ENCODE measurements at regions not wholly inside any gene's neighbourhood (a gene's known extent, or its start where the extent isn't known, plus 50 kb on each side); places are given as distances from the start of the nearest gene placed in this dataset.

- ATAC-seq (no peak), DNase-seq (no peak)
- intact Hi-C loops (cut with DNase I, micrococcal nuclease): no loop called here
Measured at GRCh38 chr1:95701450-95702173, 467.6 kb downstream of the RWDD3 start.

DNA sequence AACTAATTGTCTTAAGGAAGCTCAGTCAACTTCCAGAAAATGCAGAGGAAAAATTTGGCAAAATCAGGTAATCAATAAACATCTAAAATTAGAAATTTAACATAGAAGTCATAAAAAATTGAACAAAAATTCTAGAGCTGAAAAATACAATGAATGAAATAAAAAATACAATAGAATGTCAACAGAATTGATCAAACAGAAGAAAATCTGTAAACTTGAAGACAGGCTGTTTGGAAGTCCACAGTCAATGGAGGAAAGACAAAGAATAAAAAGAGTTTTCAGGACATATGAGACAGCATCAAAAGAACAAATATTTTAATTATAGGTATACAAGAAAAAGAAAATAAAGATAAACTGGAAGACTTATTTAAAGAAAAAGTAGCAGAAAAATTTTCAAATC is 469.0 kb downstream of the RWDD3 start:
- intact Hi-C loops (cut with DNase I, micrococcal nuclease): no loop called here
- DNase-seq: no peak
- no peak for ATAC-seq

- ATAC-seq (no peak), DNase-seq (no peak)
- intact Hi-C loops (cut with DNase I, micrococcal nuclease): no loop called here
Measured at GRCh38 chr1:95716097-95716496, 482.1 kb downstream of the RWDD3 start.

- DNase-seq (no peak), ATAC-seq (no peak)
- intact Hi-C loops (cut with DNase I, micrococcal nuclease): no loop called here
Measured at GRCh38 chr1:95716550-95716949, 482.5 kb downstream of the RWDD3 start.

DNA sequence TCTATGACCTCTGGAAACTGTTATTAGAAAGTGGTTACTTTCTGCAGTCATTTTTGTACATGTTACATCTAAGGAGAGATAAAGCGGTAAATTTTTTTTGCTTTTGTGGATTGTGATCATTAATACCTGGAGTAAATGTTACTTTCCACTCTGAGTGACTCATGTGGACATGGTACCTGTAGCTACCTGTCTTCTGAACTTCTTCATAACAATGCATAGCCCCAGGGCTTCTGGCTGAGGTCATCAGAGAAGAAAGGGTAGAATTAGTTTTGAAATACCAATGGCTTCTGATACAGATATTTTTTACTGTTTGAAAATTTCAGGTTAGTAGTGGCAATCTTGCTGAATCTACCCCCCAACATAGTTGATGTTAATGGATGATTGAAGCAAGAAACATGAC is 489.3 kb downstream of the RWDD3 start:
- intact Hi-C loops (cut with DNase I, micrococcal nuclease): no loop called here
- no peak for DNase-seq
- no peak for ATAC-seq

DNA sequence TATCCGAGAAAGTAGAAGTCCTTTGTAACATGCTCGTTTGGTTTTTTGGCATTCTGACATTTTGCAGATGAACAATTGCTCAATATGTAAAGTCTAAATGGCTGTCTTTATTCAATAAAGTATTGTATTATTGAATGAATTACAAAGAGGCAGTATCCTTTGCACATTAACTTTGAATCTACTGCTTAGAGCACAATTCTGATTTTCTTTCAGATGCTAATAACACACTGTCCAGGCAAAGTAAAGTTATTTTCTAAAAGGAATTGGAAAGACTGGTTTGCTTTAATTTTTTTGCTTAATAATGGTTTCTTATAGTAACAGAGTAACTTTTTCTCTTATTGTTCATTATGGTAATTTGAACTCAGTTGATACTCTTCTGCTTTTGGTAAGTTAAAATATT is 494.8 kb downstream of the RWDD3 start:
- intact Hi-C loops (cut with DNase I, micrococcal nuclease): no loop called here

DNA sequence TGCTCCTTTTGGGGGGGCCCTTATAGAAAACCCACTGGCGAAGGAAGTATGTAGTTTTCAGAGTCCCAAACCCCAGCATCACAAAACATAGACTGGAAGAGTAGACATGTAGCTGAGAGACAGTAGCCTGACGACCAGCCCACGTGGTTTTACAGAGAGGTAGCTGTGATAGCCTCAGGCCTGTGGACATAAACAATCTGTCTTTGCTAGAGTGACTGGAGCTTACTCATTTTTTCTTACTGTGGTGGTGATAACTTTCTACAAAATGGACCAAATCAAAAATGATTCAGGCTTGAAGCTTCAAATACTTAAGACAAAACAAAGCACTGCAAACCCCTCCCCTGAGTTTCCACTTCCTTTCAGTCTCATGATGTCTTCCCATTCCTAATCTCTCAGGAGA is 497.0 kb downstream of the RWDD3 start:
- no peak for DNase-seq
- no peak for ATAC-seq
- intact Hi-C loops (cut with DNase I, micrococcal nuclease): no loop called here

More for the DNA sequence above, 494.8 kb downstream of the RWDD3 start:
- ATAC-seq (no peak), DNase-seq (no peak)

DNA sequence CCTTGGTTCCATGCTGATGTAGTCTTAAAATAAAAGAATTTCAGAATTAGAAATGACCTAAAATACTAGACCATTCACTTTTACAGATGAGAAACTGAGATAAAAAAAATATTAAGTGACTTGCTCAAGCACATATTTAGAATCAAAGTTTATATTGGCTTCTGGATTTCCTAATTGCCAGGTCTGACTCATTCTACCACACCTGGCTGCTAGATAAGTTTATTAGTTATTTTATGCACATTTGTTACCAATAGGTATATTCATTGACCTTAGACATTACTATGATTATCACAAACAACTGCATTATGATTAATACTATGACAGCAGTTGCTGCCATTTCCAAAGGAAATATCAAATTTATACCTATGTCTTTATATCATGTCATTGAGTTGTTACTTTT is 497.5 kb downstream of the RWDD3 start:
- DNase-seq (no peak), ATAC-seq (no peak)
- intact Hi-C loops (cut with DNase I, micrococcal nuclease): no loop called here

DNA sequence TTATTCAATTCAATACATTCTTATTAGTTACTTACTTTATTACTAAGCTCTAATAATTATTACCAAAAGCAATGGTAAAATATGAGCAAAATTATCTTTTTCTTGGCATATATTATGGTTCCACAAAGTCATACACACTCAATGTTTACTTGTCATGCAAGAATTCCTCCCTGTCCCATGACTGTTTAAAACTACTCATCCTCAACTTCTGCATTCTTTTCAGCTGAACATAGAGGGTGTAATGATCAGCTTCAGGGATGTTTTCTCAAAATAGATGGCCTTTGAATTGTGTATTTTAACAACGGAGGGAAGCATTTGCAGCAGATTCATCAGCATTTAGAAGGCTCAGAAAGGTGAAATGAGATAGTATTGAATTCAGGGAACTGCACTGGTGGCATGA is 499.0 kb downstream of the RWDD3 start:
- intact Hi-C loops (cut with DNase I, micrococcal nuclease): no loop called here
- DNase-seq (no peak), ATAC-seq (no peak)

GRCh38 chr1:95733671-95734070 is 499.7 kb downstream of the RWDD3 start:
- DNase-seq (no peak), ATAC-seq (no peak)
- intact Hi-C loops (cut with DNase I, micrococcal nuclease): no loop called here

DNA sequence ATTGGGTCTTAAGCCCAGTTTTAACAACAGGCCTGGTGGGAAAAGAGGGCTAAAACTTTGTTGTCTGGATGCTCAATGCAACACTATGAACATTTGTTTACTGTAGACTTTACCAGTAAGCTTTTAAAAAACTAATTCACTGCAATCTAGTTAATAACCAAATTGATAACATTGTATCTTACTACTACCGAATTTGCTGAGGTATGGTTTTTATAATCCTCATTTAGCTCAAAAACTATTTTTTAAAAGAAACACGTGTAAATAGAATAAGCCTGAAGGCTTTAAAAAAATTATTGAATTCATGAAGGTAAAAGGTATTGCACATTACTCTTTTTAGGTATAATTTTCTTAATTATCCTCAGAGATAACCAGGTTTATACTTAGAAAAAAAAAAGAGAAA is 500.6 kb downstream of the RWDD3 start:
- ATAC-seq (no peak), DNase-seq (no peak)
- intact Hi-C loops (cut with DNase I, micrococcal nuclease): no loop called here

DNA sequence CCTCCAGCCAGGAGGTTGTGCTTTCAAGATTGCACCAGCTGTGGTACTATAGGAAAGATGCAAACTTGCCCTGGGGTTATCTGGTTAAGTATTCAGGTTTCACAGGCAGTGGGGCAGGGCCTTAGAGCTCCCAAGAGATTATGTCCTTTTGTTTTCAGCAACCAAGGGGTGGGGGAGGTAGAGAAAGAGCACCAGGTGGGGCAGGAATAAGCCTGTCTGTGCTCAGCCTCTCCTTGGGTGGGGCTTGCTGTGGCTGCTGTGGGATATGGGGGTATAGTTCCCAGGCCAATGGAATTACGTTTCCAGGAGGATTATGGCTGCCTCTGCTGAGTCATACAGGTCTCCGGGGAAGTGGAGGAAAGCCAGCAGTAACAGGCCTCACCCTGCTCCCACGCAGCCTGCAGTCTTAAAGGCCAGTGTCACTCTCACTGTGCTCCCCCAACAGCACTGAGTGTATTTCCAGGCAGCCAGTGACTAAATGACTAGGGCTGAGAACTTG is 508.6 kb downstream of the RWDD3 start:
- DNase-seq (no peak), ATAC-seq (no peak)
- intact Hi-C loops (cut with DNase I, micrococcal nuclease): no loop called here

- intact Hi-C loops (cut with DNase I, micrococcal nuclease): no loop called here
- ATAC-seq (no peak), DNase-seq (no peak)
Measured at GRCh38 chr1:95744731-95745130, 510.7 kb downstream of the RWDD3 start.

DNA sequence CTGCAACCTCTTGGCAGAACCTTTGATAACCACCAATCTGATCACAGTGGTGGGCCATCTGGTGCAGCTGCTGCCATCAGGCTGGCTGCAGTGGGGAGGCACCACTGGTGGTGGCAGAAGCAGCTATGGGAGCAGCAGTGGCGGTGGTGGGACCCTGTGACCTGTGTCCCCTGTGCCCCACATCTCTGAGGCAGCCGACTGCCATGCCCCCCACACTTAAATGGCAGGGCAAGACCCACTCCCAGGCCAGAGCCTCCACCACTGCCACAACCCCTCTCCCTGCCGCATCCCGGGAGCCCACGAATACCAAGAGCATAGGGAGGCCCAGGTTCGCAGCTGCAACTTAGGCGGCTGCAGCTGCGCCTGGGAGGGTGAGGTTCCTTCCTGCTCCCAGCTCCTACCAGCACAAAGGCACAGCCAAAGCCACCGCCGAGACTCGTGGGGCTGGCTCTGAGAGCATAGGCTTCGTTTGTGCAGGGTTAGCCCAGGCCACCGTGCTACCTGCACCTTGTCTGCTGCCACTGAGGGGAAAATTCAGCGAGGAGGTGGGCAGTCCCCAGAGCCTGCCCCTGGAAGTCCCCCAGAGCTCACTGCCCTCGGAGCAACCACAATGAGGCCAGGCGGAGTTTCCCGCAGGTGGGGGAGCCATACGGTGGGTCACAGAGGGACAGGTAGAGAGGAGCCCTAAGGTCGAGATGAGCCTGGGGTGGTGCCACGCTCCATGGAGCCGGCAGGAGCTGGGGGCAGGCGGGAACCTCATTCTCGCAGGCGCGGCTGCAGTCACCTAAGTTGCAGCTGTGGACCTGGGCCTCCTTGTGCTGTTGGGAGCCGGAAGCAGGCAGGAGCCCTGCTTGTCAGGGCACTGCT is 518.7 kb downstream of the RWDD3 start:
- DNase-seq: no peak
- intact Hi-C loops (cut with DNase I, micrococcal nuclease): no loop called here
- ATAC-seq: no peak

DNA sequence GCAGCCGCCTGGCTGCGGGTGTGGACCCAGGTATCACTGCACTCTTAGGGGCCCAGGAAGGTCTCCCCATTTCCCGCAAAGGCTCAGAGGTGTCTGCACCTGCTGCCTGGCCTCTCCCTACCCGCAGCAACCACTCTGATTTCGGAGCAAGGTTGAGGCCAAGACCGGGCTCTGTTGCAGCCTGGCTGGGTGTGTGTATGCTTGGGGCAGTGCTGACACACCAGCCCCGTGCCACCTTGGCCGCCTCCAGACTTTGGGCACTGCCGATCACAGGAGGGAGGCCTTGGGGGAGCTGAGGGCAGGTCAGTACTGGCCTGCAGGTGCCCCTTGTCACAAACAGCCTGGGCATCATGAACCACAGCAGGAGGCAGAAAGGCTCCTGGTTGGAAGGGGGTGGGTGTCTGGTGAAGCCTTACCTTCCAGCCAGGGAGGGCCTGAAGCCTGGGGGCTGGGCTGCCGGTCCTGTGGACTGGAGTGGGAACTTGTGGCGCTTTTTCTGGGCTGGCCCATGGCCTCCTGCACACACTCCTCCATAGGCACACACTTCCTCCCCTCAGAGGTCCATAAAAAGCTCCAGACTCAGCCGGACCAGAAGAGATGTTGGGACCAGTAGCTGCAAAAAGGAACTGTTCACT is 519.5 kb downstream of the RWDD3 start:
- DNase-seq: no peak
- no peak for ATAC-seq
- intact Hi-C loops (cut with DNase I, micrococcal nuclease): no loop called here

DNA sequence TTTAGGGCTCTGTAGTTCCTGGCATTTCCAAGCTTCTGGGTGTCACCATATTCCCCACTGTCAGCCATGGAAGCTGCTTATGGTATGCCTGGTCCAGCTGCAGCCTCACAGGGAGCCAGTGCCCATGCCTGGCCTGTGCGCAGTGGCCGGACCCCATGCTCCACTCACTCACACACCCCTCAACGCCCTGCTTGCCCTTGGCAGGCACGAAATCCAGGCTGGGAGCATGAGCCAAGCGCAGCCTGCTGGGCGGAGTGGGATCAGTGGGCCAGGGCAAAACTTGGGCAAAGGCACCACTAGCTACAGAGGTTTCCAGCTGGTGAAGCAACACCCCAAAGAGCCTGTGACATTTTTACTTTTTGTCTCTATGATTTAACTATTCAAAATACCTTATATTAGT is 520.4 kb downstream of the RWDD3 start:
- ATAC-seq (no peak), DNase-seq (no peak)
- intact Hi-C loops (cut with DNase I, micrococcal nuclease): no loop called here

DNA sequence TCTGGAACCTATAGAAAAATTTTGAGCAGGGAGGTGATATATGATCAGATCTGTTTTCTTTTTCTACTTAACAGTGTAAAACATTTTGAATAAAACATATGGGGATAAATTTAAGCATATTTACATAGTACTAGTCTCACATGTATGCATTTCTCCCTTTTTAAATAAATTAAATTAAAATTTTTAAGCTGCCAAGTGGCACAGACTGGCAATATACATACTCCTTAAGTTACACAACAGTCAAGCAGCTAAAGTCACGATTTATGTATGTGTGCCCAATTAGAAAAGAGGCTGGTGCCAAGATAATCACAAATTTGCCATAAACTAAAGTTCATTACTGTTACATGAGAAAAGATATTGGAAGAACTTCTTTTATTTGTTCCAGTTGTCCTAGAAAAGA is 532.0 kb downstream of the RWDD3 start:
- no peak for DNase-seq
- ATAC-seq: no peak
- intact Hi-C loops (cut with DNase I, micrococcal nuclease): no loop called here

- intact Hi-C loops (cut with DNase I, micrococcal nuclease): no loop called here
- ATAC-seq (no peak), DNase-seq (no peak)
Measured at GRCh38 chr1:95770581-95770980, 536.6 kb downstream of the RWDD3 start.

DNA sequence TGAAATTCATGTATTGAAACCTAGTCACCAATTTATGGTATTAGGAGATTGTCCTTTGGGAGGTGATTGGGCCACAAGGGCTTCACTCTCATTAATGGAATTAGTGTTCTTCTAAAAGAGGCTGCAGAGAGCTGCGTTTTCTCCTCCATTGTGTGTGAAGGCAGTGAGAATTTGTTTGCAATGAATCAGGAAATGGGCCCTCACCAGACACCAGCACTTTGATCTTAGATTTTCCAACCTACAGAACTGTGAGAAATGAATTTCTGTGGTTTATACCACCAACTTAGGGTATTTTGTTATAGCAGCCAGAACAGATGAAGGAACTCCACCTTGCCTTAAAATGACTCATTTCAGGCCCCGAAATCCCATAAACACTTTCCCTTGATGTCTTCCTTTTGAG is 544.2 kb downstream of the RWDD3 start:
- intact Hi-C loops (cut with DNase I, micrococcal nuclease): no loop called here
- ATAC-seq (no peak), DNase-seq (no peak)

DNA sequence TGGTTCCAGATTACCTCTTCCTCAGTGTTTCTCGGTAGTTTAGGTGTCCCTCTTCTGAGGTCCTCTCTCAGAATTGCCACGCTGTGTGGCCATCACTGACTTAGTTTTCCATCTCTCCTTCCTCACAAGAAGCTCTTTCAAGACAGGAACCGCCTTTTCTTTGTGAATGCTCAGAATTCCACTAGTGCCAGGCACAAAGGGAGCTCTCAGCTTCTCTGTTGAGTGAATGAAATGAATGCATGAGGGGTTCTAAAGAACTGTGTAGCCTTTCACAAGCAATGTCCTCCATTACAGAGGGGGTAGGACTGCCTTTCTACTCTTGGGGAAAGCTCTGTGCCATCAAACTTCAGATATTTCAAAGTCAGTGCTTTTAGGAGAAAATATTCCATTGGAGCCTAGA is 546.8 kb downstream of the RWDD3 start:
- DNase-seq (no peak), ATAC-seq (no peak)
- intact Hi-C loops (cut with DNase I, micrococcal nuclease): no loop called here

Data from left colon (tissue), 2 donors.